ENCODE measurements at regions not wholly inside any gene's neighbourhood (a gene's known extent, or its start where the extent isn't known, plus 50 kb on each side); places are given as distances from the start of the nearest gene placed in this dataset.
"Not testable (repeated sequence)": the region's sequence is repeated elsewhere in the genome, so short reads cannot be mapped to it uniquely, and the experiment has no call there.

DNA sequence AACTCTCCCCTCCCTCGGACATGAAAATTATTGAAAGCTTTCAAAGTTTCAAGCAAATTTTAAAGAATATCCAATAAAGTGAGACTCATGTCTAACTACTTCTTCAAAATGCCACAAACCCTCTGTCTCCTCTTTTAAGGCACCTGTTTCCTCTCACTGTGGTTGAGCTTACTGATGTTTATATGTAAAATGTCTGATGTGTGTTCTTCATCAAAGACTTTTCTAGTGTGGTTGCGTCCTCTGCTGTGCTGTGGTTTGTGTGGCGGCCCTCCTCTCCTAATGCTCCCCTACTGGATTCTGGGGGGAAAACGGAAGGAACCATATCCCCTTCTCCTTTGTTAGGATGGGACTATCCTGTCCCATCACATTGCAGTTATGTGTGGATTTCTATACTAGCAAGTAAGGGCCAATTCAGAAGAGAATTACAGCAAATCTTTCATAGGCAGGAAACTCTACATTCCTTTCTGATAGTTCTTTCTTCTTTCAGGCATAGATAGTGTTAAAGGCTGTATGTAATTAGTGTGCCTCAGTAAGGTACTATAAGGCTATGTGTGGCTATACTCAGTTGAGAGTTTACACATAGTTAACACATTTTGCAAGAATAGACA lies 221.0 kb upstream of the GPRIN3 start:
- DNase-seq (ENCODE audit: low read depth): no peak
- in situ Hi-C loops (cut with HindIII; ENCODE audit: low pct_unique_long_range_greater_than_20kb, low sequenced_read_pairs): no loop called here

DNA sequence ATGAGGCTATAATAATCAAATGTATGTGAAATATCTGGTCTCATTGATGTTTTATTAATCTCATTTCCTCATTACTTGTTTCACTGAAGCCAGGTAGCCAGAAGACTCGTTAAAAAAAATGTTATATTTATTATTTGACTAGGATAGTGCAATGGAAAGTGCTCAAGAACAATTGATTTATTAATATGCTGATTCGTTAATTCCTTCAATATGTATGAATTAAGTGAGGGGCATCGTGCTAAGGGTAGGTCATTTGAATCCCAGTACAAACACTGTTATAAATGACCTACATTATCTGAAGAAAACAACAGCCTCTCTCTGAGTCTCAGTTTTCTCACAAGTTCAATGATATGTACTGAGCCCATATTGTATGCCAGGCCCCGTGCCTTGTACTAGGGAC lies 214.2 kb upstream of the GPRIN3 start:
- DNase-seq (ENCODE audit: low read depth): no peak
- in situ Hi-C loops (cut with HindIII; ENCODE audit: low pct_unique_long_range_greater_than_20kb, low sequenced_read_pairs): no loop called here

- in situ Hi-C loops (cut with HindIII; ENCODE audit: low pct_unique_long_range_greater_than_20kb, low sequenced_read_pairs): no loop called here
- DNase-seq (ENCODE audit: low read depth): no peak
Observed at GRCh38 chr4:89519771-89520320, 212.2 kb upstream of the GPRIN3 start.

GRCh38 chr4:89518259-89518658 lies 210.7 kb upstream of the GPRIN3 start:
- in situ Hi-C loops (cut with HindIII; ENCODE audit: low pct_unique_long_range_greater_than_20kb, low sequenced_read_pairs): no loop called here
- no peak for DNase-seq (ENCODE audit: low read depth)

DNA sequence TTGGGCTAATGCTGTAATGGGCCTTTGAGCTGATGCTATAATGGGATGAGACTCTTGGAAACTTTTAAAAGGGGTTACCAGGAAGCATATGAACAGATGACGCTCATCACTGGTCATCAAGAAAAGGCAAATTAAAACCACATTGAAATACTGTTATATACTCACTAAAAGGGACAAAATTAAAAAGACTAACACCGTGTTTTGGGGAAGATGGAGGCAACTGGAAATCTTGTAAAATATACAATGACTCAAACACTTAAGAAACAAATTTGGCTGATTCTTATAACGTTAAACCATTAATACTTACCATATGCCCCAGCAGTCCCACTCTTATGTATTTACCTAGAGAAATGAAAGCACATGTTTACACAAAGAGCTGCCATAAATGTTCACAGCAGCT lies 207.2 kb upstream of the GPRIN3 start:
- no peak for DNase-seq (ENCODE audit: low read depth)
- in situ Hi-C loops (cut with HindIII; ENCODE audit: low pct_unique_long_range_greater_than_20kb, low sequenced_read_pairs): no loop called here

- DNase-seq (ENCODE audit: low read depth): no peak
- in situ Hi-C loops (cut with HindIII; ENCODE audit: low pct_unique_long_range_greater_than_20kb, low sequenced_read_pairs): no loop called here
Observed at GRCh38 chr4:89511776-89512175, 204.2 kb upstream of the GPRIN3 start.

GRCh38 chr4:89509708-89510281 lies 202.2 kb upstream of the GPRIN3 start:
- DNase-seq (ENCODE audit: low read depth): no peak
- in situ Hi-C loops (cut with HindIII; ENCODE audit: low pct_unique_long_range_greater_than_20kb, low sequenced_read_pairs): no loop called here

DNA sequence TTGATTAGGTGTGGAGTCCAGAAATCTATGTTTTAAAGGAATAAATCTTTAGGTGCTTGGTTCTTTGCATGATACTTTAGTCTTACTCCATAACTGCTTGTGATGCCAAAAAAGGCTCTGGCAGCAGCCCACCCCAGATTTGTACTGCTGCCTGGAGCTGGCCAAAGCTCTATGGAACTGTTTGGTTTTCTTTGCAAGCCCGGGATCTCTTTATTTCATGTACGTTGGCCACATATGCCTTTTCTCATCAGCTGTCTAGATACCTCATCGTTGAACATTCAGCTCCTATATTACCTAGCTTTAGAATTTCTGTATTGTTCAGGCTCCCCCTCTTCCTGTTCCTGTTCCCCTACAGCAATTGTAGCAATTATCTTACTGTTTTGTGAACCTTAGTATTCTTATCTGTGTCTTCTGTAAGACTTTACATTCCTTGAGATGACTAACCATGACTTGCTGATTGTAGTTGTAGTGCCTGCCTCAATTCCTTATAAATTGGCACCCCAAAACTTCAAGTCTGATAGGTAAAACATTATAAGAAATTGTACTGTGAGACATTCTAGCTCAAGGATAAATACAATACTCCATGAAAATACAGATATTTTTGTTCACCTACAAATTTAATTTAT lies 199.4 kb upstream of the GPRIN3 start:
- no peak for DNase-seq (ENCODE audit: low read depth)
- in situ Hi-C loops (cut with HindIII; ENCODE audit: low pct_unique_long_range_greater_than_20kb, low sequenced_read_pairs): no loop called here

DNA sequence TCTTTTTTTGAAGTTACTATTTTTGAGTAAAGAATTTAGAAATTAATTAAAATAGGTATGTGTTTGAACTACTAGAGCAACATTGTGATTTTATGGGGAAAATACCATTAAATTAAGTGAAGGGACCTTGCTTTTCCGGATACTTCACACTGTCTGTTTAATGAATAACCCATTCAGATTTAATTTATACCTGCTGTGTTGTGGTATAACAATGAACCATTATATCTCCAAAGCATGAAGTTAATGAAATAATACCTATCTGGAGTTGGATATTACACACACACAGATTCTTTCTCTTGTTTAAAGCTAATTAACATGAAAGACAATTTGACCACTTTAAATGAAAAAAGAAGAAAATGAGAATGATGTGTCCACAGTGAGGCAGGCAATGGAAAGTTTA lies 195.0 kb upstream of the GPRIN3 start:
- in situ Hi-C loops (cut with HindIII; ENCODE audit: low pct_unique_long_range_greater_than_20kb, low sequenced_read_pairs): no loop called here
- DNase-seq (ENCODE audit: low read depth): no peak

DNA sequence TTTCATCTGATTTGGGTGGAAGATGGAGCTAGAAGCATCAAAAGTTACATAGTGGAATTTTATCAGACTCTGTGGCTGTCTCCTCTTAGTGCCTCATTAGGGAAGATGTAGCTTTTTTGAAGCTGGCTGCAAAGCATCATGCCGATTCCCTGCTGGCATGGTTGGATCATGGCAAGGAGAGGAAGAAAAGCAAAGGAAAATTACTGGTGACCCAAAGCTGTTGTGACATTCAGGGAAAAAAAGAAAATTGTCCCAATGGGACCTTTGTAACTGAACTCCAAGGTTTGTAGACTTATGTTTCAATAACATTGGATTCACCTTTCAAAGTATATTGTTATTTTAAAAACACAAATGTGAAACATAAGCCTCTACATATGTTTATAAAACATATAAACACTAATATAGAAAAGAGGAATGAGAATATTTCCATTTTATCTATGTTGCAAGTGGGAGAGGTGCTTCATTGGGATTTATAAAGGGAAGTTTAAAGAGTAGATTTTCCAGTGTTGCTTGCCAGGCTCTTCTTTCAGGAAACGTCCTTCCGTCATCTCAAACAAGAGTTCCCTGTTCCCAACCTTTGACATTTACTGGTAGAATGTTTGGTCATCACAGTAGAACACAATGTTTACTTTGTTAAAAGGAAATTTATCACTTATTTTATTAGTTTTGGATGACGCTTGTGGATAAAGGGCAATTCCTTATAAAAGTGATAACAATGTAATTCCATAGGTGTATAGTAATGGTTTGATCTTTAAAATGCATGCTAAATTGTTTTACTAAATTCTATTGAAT lies 190.1 kb upstream of the GPRIN3 start:
- no peak for DNase-seq (ENCODE audit: low read depth)
- in situ Hi-C loops (cut with HindIII; ENCODE audit: low pct_unique_long_range_greater_than_20kb, low sequenced_read_pairs): no loop called here

- in situ Hi-C loops (cut with HindIII; ENCODE audit: low pct_unique_long_range_greater_than_20kb, low sequenced_read_pairs): no loop called here
Observed at GRCh38 chr4:89496851-89497250, 189.3 kb upstream of the GPRIN3 start.

DNA sequence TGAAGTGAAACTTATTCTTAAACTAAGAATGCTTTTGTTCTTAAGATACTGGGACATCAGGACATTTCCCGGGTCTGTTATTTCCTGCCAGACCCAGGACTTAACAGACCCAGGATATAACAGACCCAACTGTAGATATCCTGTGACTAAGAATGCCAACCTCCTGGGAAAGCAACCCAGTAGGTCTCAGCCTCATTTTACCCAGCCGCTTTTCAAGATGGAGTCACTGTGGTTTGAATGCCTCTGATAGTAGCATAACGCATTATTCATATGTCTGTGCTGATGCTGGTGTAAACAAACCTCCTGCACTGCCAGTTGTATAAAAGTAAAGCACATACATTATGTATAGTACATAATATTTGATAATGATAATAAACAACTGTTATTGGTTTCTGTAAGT lies 185.8 kb upstream of the GPRIN3 start:
- in situ Hi-C loops (cut with HindIII; ENCODE audit: low pct_unique_long_range_greater_than_20kb, low sequenced_read_pairs): no loop called here
- DNase-seq (ENCODE audit: low read depth): no peak

More at GRCh38 chr4:89496851-89497250, 189.3 kb upstream of the GPRIN3 start:
- DNase-seq (ENCODE audit: low read depth): no peak

DNA sequence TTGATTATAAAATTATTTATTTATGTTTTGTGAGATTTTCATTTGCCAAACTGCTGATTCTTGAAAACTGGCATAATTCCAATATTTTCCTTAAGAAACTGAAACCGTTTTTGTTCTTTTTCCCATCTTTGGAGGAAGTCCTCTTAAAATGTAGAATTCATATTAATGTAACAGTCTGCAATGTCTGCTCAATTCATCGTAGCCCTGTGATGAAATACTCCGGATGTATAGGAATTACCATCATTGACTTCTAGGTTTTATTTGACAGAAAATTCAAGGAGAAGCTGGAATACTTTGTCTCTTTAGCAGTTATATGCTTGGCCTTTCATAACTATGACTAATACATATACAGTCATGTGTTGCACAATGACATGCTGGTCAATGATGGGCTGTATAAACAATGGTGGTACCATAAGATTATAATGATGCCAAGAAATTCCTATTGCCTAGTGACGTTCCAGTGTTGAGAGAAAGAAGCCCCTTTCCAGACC lies 185.0 kb upstream of the GPRIN3 start:
- in situ Hi-C loops (cut with HindIII; ENCODE audit: low pct_unique_long_range_greater_than_20kb, low sequenced_read_pairs): no loop called here
- DNase-seq (ENCODE audit: low read depth): no peak

DNA sequence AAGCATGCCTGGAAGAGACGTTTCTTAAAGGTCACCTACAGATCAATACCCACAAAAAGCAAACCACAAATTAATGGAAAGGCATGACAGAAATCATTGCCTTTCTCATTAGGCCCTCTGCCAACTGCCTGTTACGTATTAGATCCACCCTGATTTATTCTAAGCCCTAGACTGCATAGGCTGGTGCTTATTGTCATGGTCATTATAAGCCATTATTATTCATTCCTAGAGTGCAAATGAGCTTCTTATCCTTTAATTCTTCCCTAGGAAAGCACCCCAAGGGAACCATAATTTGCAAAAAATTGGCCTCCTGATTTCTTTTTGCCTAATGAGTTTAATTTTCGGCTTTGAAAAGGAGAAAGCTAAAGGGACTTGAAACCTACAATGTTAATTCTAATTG lies 184.2 kb upstream of the GPRIN3 start:
- in situ Hi-C loops (cut with HindIII; ENCODE audit: low pct_unique_long_range_greater_than_20kb, low sequenced_read_pairs): no loop called here
- DNase-seq (ENCODE audit: low read depth): no peak

GRCh38 chr4:89489921-89490431 lies 182.4 kb upstream of the GPRIN3 start:
- in situ Hi-C loops (cut with HindIII; ENCODE audit: low pct_unique_long_range_greater_than_20kb, low sequenced_read_pairs); DNase-seq (ENCODE audit: low read depth): not testable (repeated sequence)

DNA sequence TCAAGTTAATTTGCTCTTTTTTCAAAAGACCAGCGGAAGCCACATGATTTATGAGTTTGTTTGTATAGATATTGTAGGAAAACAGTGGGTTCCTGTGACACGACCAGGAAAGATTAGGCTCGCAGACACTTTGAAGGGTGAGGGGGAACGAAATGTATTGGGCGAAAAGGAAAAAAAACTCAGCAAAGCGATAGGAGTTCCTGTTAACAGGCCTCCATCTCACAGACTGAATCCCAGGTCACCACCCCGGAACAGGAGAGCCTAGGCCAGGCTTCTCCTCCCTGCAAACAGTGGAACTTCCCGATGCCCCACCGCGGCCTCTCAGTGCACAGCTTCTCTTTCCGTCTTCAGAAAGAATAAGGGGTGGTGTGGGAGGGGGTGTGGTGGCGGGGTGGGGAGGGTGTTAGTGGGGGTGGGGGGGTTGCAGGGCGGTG lies 181.8 kb upstream of the GPRIN3 start:
- no peak for DNase-seq (ENCODE audit: low read depth)
- in situ Hi-C loops (cut with HindIII; ENCODE audit: low pct_unique_long_range_greater_than_20kb, low sequenced_read_pairs): no loop called here

DNA sequence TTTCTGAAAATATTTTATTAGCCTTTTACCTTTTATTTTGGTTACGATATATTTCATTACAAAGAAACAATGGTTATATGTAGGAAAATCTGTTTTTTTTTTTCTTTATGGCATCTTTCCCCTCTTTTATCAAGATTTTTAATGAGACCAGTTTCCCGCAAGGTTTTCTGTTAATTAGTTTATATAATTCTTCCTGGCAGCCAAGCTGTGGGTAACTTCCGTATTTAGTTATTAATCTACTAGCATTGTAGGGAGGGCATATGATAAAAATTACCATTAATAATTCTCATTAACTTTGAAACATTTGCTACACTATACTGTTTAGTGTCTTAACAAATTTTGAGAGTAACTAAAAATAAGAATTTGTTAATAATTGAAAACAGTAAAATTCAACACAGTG lies 181.1 kb upstream of the GPRIN3 start:
- no peak for DNase-seq (ENCODE audit: low read depth)
- in situ Hi-C loops (cut with HindIII; ENCODE audit: low pct_unique_long_range_greater_than_20kb, low sequenced_read_pairs): no loop called here

- in situ Hi-C loops (cut with HindIII; ENCODE audit: low pct_unique_long_range_greater_than_20kb, low sequenced_read_pairs): no loop called here
- no peak for DNase-seq (ENCODE audit: low read depth)
Observed at GRCh38 chr4:89486673-89487072, 179.1 kb upstream of the GPRIN3 start.

DNA sequence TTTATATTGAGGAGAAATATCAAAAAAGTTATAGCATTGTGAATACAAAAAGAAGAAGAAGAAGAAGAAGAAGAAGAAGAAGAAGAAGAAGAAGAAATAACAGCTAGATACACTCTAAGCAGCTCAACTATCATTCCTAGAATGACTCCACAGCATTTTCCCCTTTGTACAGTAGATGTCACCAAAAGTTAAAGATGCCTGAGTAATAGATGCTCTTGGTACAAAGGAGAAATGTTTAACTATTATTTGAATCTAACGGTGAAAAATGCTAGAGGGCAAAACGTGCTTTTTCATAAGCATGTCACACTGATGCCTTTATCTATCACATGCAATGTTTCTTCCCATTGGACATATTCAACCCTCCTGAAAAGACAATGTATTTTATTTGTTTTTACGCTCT lies 178.4 kb upstream of the GPRIN3 start:
- in situ Hi-C loops (cut with HindIII; ENCODE audit: low pct_unique_long_range_greater_than_20kb, low sequenced_read_pairs): no loop called here
- DNase-seq (ENCODE audit: low read depth): no peak

Measured in Caki2 (cell line).